Activated naive CD4-positive, alpha-beta T cell treated with anti-CD3 and anti-CD28 coated beads for 36 hours (primary cell): ENCODE measurements at regions not wholly inside any gene's neighbourhood (a gene's known extent, or its start where the extent isn't known, plus 50 kb on each side); places are given as distances from the start of the nearest gene placed in this dataset.
"Not testable (repeated sequence)": the region's sequence is repeated elsewhere in the genome, so short reads cannot be mapped to it uniquely, and the experiment has no call there.

Experiments
- CTCF ChIA-PET: fragments of 350-600 bp; sonication (Branson Sonifier 250); formaldehyde crosslinking; loops from one replicate; lab custom pipeline; 2021; ENCODE audit warnings: antibody characterized with exemption; lab: Charles Lee
- DNase-seq: peaks from one replicate; pipeline ENCODE4 v3.0.0-alpha.2; 2020
- H3K27ac Mint-ChIP-seq: one replicate; pipeline ENCODE4 v1.8.0; 2021; ENCODE audit warnings: mild to moderate bottlenecking, mixed read lengths
- H3K27me3 Mint-ChIP-seq: one replicate; pipeline ENCODE4 v1.8.0; 2021; ENCODE audit warnings: low read depth, mixed read lengths
- H3K36me3 Mint-ChIP-seq: one replicate; pipeline ENCODE4 v1.8.0; 2021; ENCODE audit warnings: low read depth, mixed read lengths
- H3K4me1 Mint-ChIP-seq: one replicate; pipeline ENCODE4 v1.8.0; 2021; ENCODE audit warnings: low read depth, mixed read lengths
- H3K4me3 Mint-ChIP-seq: one replicate; pipeline ENCODE4 v1.8.0; 2021; ENCODE audit warnings: mild to moderate bottlenecking, moderate library complexity, mixed read lengths
- H3K9me3 Mint-ChIP-seq: one replicate; pipeline ENCODE4 v1.8.0; 2021; ENCODE audit warnings: mixed read lengths
- intact Hi-C: fragments of 100-400 bp; cut with micrococcal nuclease; formaldehyde crosslinking; loops from one replicate; pipeline ENCODE4 v1.15.1; 2023

DNA sequence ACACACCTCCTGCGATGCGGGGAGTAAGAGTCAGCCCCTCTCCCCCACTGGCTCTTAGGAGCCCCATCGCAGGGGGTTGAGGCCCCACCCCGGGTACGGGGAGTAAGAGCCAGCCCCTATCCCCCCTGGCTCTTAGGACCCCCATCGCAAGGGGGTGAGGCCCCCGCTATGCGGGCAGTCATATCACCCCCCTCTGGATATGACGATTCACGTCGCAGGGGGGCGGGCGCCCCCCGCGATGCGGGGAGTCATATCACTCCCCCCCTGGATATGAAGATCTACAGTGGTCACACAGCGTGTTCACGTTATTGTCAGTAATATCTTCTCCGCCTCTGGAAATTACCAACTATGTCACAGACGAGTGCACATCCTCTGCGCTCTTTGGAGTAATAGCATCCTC is 61.1 kb downstream of the DEFB131A start:
- H3K36me3 Mint-ChIP-seq, H3K4me1 Mint-ChIP-seq, CTCF ChIA-PET, H3K27me3 Mint-ChIP-seq, intact Hi-C loops, H3K27ac Mint-ChIP-seq, H3K4me3 Mint-ChIP-seq, DNase-seq, H3K9me3 Mint-ChIP-seq: not testable (repeated sequence)

DNA sequence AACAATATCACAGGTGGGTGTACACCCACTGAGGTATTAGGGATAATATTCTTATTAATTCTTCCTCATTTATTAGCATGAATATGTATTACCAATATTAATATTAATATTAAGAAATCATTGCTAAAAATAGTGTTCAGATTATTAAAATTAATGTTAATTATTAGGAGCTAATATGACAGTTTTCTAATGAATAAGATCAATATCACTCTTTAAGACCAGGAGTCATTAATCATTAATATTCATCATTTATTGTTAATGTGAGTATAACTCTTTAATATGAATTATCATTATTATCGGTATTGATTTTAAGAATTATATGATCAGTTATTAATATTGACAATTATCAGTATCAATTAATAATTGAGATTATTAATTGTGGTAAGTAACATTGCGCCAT is 62.5 kb downstream of the DEFB131A start:
- H3K27ac Mint-ChIP-seq, H3K4me1 Mint-ChIP-seq, DNase-seq, intact Hi-C loops, H3K27me3 Mint-ChIP-seq, H3K36me3 Mint-ChIP-seq, CTCF ChIA-PET, H3K4me3 Mint-ChIP-seq, H3K9me3 Mint-ChIP-seq: not testable (repeated sequence)

DNA sequence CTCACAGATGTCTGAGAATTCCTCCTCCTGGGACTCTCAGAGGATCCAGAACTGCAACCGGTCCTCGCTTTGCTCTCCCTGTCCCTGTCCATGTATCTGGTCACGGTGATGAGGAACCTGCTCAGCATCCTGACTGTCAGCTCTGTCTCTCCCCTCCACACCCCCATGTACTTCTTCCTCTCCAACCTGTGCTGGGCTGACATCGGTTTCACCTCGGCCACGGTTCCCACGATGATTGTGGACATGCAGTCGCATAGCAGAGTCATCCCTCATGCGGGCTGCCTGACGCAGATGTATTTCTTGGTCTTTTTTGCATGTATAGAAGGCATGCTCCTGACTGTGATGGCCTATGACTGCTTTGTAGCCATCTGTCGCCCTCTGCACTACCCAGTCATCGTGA is 68.7 kb downstream of the DEFB131A start:
- H3K27ac Mint-ChIP-seq, DNase-seq, H3K36me3 Mint-ChIP-seq, CTCF ChIA-PET, H3K9me3 Mint-ChIP-seq, H3K4me1 Mint-ChIP-seq, intact Hi-C loops, H3K4me3 Mint-ChIP-seq, H3K27me3 Mint-ChIP-seq: not testable (repeated sequence)

DNA sequence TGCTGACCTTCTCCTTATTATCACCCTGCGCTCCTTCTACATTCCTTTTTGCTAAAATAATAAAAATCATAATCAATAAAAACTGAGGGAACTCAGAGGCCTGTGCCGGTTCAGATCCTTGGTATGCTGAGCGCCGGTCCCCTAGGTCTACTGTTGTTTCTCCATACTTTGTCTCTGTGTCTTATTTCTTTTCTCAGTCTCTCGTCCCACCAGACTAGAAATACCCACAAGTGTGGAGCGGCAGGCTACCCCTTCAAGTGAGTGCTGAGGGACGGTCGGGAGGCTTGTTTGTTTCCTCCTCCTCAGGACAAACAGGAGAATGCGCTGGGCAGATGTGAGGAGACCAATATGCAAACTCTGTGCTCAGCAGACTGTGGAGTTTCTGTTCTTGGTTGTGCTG is 75.4 kb downstream of the DEFB131A start:
- H3K4me3 Mint-ChIP-seq, CTCF ChIA-PET, H3K4me1 Mint-ChIP-seq, H3K27me3 Mint-ChIP-seq, DNase-seq, H3K27ac Mint-ChIP-seq, intact Hi-C loops, H3K36me3 Mint-ChIP-seq, H3K9me3 Mint-ChIP-seq: not testable (repeated sequence)

DNA sequence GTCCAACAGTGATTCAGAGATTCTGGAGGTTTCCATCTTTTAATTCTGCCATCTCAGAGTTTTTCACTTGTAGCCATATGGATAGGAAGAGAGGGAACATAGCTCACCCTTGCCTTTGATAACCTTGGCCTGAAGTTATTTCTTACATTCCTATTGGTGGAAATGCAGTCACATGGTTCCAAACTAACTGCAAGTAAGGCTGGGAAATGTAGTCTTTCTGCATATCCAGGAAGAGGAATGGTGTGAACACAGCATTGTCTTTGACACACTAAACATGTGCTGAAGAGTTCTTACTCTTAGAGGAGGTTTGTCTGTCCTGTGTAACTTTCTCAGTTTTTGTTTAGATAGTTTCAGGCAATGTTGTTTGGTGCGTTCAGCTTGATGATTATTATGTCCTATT is 78.7 kb downstream of the DEFB131A start:
- H3K4me3 Mint-ChIP-seq, H3K27me3 Mint-ChIP-seq, intact Hi-C loops, H3K27ac Mint-ChIP-seq, H3K9me3 Mint-ChIP-seq, H3K4me1 Mint-ChIP-seq, DNase-seq, H3K36me3 Mint-ChIP-seq: not testable (repeated sequence)
- CTCF ChIA-PET: interaction anchor here (0.6 kb wide), 1 partner anchor 735 kb away, joined by 3 read pairs; no protein-coding TSS in a partner anchor

DNA sequence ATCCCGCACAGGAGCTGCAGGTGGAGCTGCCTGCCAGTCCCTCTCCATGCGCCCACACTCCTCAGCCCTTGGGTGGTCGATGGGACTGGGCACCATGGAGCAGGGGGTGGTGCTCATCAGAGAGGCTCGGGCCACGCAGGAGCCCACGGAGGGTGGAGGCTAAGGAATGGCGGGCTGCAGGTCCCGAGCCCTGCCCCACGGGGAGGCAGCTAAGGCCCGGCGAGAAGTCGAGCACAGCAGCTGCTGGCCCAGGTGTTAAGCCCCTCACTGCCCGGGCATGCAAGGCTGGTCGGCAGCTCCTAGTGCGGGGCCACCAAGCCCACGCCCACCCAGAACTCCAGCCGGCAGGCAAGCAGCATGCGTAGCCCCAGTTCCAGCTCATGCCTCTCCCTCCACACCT is 80.2 kb downstream of the DEFB131A start:
- H3K4me3 Mint-ChIP-seq, DNase-seq, H3K4me1 Mint-ChIP-seq, intact Hi-C loops, H3K27ac Mint-ChIP-seq, H3K36me3 Mint-ChIP-seq, CTCF ChIA-PET, H3K9me3 Mint-ChIP-seq: not testable (repeated sequence)
- H3K27me3 Mint-ChIP-seq: peaks cover 11% of the 10 kb centered on the region

DNA sequence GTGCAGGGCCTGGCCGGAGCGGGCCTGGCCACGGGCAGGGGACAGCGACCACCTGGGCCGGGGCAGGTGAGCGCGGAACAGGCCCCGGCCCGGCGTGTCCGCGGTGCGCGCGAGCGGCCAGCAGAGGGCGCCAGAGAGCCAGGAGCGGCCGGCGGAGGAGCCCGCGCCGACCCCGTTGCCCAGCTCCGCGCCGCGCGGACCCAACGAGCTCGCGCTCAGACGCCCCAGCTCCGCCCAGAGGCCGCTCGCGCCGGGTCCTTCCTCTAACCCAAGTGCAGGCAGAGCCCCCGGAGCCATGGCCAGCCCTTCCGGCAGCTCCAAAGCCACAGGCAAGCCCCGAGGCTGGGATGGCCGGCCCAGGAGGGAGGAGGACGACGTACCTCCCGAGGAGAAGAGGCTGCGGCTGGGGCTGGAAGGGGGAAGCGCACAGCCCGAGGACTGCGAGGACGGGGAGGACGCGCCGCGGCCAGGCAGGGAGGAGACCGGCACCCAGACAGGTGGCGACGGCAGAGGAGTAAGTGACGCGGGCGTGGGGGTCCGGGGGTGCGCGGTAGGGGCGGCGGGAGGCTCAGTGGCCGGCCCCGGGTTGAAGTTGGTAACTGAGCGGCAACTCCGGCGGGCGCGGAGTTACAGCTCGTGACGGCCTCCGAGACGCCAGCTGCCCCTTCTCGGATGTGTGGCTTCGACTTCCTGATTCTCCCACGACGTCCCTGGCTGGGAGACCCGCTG is 88.1 kb downstream of the DEFB131A start:
- peak; percentile 56 for DNase-seq
- CTCF ChIA-PET: interaction anchor here (0.6 to 2.1 kb wide), 12 partner anchors 9 to 487 kb away, joined by 3 to 8 read pairs (median 4); no protein-coding TSS in a partner anchor
- intact Hi-C loops: loop anchor here (1.0 to 10.0 kb wide), 2 partner anchors 127 to 483 kb away; no protein-coding TSS in a partner anchor
- Mint-ChIP-seq H3K27me3 (peaks cover 32% of the 10 kb centered on the region), H3K4me3 (peak overlapping the region; percentile 57)
- not testable (repeated sequence) for H3K36me3 Mint-ChIP-seq, H3K9me3 Mint-ChIP-seq, H3K4me1 Mint-ChIP-seq, H3K27ac Mint-ChIP-seq

DNA sequence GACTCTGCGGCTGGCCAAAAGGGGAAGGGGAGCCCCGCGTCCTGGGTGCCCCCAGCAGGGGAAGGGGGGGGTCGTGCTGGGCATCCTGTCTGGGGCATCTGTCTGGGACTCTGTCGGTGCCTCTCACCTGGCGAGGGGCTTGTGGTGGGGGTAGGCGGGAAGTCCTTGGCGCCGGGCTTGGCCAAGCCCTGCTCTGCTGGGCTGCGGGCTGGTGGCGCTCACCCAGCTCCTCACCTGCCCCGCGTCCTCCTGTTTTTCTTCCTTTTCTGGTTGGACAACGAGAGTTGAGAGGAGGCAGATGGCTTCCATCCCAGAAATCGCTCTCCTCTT is 88.6 kb downstream of the DEFB131A start:
- intact Hi-C loops: loop anchor here (1.0 to 10.0 kb wide), 2 partner anchors 126 to 482 kb away; no protein-coding TSS in a partner anchor
- not testable (repeated sequence) for H3K4me1 Mint-ChIP-seq, DNase-seq, H3K27ac Mint-ChIP-seq, H3K36me3 Mint-ChIP-seq, H3K9me3 Mint-ChIP-seq
- Mint-ChIP-seq H3K4me3 (peak overlapping the region; percentile 56), H3K27me3 (peaks cover 32% of the 10 kb centered on the region)
- CTCF ChIA-PET: interaction anchor here (1.0 to 2.1 kb wide), 7 partner anchors 103 to 487 kb away, joined by 3 to 8 read pairs (median 4); no protein-coding TSS in a partner anchor

DNA sequence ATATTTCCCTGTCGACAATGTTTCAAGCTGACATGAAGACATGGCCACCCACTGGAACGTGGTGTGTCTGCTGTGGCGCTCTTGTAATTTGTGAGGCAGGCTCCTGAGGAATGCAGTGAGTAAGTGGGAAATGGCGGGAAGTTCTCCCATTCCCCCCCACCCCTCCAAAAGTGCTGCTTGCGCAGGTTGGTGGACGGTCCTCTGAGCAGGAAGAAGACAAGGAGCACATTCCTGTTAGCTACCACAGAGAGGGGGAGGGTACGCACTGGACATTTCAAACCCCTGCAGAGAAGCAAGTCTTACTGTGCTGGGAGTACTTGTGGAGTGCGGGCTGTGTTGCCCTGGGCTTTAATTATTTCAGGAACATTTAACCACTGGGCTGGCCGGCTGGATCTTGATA is 92.9 kb downstream of the DEFB131A start:
- H3K4me3 Mint-ChIP-seq, H3K27ac Mint-ChIP-seq, H3K27me3 Mint-ChIP-seq, CTCF ChIA-PET, H3K9me3 Mint-ChIP-seq, H3K4me1 Mint-ChIP-seq, H3K36me3 Mint-ChIP-seq, DNase-seq: not testable (repeated sequence)
- intact Hi-C loops: loop anchor here (10.0 kb wide), 1 partner anchor 478 kb away; no protein-coding TSS in a partner anchor

DNA sequence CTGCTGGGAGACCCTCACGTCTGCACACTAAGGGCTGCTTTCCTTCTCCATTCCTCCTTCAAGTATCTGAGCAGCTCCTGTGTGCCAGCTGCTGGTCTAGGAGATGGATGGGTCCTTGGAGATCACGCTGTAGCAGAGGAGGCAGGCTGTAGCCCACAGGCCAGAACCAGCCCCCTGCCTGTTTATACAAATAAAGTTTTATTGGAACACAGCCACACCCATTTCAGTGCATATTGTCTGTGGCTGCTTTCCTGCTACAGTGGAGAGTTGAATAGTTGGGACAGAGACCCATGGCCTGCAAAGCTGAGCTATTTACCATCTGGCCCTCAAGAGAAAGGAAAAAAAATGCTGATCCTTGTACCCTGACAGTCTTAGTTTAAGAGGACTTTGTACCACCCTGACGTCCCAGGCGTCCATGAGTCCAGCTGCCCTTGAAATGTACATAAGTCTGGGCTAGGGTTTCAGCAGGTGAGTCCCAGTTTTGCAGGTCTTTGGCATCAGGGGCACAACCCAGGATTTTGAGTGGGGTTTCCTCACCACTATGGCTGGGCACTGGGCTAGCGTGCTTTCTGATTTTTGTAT is 95.8 kb downstream of the DEFB131A start:
- H3K4me1 Mint-ChIP-seq, H3K27me3 Mint-ChIP-seq, CTCF ChIA-PET, DNase-seq, H3K9me3 Mint-ChIP-seq, H3K36me3 Mint-ChIP-seq, H3K4me3 Mint-ChIP-seq, H3K27ac Mint-ChIP-seq: not testable (repeated sequence)
- intact Hi-C loops: loop anchor here (10.0 kb wide), 1 partner anchor 475 kb away; no protein-coding TSS in a partner anchor

DNA sequence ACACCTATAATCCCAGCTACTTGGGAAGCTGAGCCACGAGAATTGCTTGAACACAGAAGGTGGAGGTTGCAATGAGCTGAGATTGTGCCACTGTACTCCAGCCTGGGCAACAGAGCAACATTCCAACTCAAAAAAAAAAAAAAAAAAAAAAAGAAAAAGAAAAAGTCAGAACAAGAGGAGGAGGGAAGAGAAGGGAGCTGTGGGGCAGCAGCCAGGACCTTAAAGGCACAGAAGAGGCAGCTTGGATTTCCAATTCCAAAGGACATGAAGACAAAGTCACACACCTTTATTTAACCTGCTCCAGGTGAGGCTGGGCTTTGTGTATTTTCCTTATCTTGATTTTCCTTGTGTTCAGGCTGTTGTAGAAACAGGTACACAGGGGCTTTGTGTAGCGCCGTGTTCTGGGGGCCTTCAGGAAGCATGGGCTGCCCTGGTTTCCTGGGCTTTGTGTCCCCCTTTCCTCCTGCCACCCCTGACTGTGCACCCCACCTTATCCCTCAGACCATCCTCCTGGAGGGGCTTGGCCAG is 97.2 kb downstream of the DEFB131A start:
- CTCF ChIA-PET: interaction anchor here (1.2 kb wide), 1 partner anchor 9 kb away, joined by 3 read pairs; no protein-coding TSS in a partner anchor
- H3K27ac Mint-ChIP-seq, H3K36me3 Mint-ChIP-seq, DNase-seq, H3K9me3 Mint-ChIP-seq, H3K4me1 Mint-ChIP-seq, H3K4me3 Mint-ChIP-seq, intact Hi-C loops, H3K27me3 Mint-ChIP-seq: not testable (repeated sequence)

DNA sequence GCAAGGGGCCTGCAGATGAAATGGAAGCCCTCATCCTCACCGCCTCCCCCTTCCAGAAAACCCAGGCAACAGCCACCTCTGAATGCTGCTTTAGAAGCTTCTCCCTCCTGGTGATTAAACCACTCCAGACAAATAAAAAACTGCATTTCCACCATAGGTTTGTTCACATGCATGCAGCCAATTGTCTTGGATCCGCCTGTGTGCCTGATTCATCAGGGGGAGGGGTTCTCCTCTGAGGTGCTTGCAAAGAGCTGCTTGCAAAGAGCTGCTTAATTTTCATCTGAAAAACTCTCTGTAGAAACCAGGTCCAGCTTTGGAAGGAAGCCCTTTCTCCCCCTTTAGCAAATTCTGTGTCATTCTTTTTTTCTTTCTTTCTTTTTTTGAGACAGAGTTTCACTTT is 100.6 kb downstream of the DEFB131A start:
- H3K36me3 Mint-ChIP-seq, H3K27me3 Mint-ChIP-seq, H3K4me3 Mint-ChIP-seq, DNase-seq, H3K27ac Mint-ChIP-seq, CTCF ChIA-PET, H3K9me3 Mint-ChIP-seq, H3K4me1 Mint-ChIP-seq, intact Hi-C loops: not testable (repeated sequence)

DNA sequence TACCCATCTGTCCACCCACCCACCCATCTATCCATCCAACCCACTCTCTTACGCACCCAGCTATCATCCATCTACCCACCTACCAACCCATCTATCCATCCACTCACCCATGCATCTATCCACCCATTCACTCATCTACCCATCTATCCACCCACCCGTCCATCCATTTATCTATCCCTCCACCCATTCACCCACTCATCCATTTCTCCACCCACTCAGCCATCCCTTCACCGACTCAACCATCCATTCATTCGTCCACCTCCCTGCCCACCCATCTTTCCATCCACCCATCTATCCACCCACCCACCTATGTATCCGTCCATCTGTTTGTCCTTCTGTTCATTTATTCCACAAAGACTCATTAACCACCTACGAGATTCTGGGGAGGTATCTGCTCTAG is 103.3 kb downstream of the DEFB131A start:
- H3K4me1 Mint-ChIP-seq, CTCF ChIA-PET, intact Hi-C loops, H3K27me3 Mint-ChIP-seq, DNase-seq, H3K36me3 Mint-ChIP-seq, H3K9me3 Mint-ChIP-seq, H3K4me3 Mint-ChIP-seq, H3K27ac Mint-ChIP-seq: not testable (repeated sequence)
